H1 (cell line): ENCODE measurements at regions not wholly inside any gene's neighbourhood (a gene's known extent, or its start where the extent isn't known, plus 50 kb on each side); places are given as distances from the start of the nearest gene placed in this dataset.

ENCODE experiments used
- CTCF ChIA-PET: fragments of 300-600 bp; sonication (Branson Sonifier 250); formaldehyde crosslinking; loops from one replicate; lab custom pipeline; 2021; ENCODE audit not compliant: partially characterized antibody; lab: Charles Lee
- POLR2A ChIA-PET: fragments of 300-600 bp; sonication (Branson Sonifier 250); formaldehyde crosslinking; loops from one replicate; lab custom pipeline; 2021; ENCODE audit warnings: inconsistent platforms; ENCODE audit not compliant: partially characterized antibody; lab: Charles Lee
- DNase-seq, 2 experiments: peaks; one replicate each; pipeline versions ENCODE4 v3.0.0 to v3.0.0-alpha.2; 2010 to 2022; ENCODE audit warnings: low spot score in 2 of 2, low read depth in 1 of 2, mixed read lengths in 1 of 2
- FAIRE-seq: peaks from 2 replicates; lab custom pipeline; 2011; peaks lifted over from hg19 to GRCh38; lab: Jason Lieb, UNC
- H2AFZ ChIP-seq: 2 replicates; pipeline ENCODE4 v1.8.1; 2012; ENCODE audit warnings: low read length, inconsistent platforms
- H2AK5ac ChIP-seq: 2 replicates; pipeline ENCODE4 v1.6.1; 2013; ENCODE audit warnings: low read depth, low read length
- H2BK120ac ChIP-seq: replicated peaks from 2 replicates; pipeline ENCODE3; 2013; ENCODE audit warnings: low read depth, low read length, inconsistent platforms
- H2BK12ac ChIP-seq: 2 replicates; pipeline ENCODE4 v1.6.1; 2013; ENCODE audit warnings: low read depth, low read length
- H2BK15ac ChIP-seq: 2 replicates; pipeline ENCODE4 v1.6.1; 2013; ENCODE audit warnings: low read length
- H2BK20ac ChIP-seq: 2 replicates; pipeline ENCODE4 v1.6.1; 2013; ENCODE audit warnings: low read length
- H2BK5ac ChIP-seq: 2 replicates; pipeline ENCODE4 v1.6.1; 2013; ENCODE audit warnings: low read depth, low read length
- H3K14ac ChIP-seq: 2 replicates; pipeline ENCODE4 v1.6.1; 2013; ENCODE audit warnings: inconsistent platforms; ENCODE audit not compliant: insufficient read length
- H3K18ac ChIP-seq: 2 replicates; pipeline ENCODE4 v1.6.1; 2013; ENCODE audit warnings: low read length; ENCODE audit errors: extremely low read depth
- H3K23ac ChIP-seq: 2 replicates; pipeline ENCODE4 v1.6.1; 2013; ENCODE audit warnings: inconsistent platforms; ENCODE audit not compliant: insufficient read length
- H3K23me2 ChIP-seq: 2 replicates; pipeline ENCODE4 v1.6.1; 2013; ENCODE audit warnings: low read depth, low read length
- H3K27ac ChIP-seq: 2 replicates; pipeline ENCODE4 v1.6.1; 2011; ENCODE audit warnings: low read depth, low read length, inconsistent platforms
- H3K27me3 ChIP-seq, 4 experiments: replicated peaks in 1 of 4; 1 replicate in 1 of 4; 2 replicates in 3 of 4; pipeline versions ENCODE4 v1.6.1 to v1.8.1; 2011 to 2013; ENCODE audit warnings: low read length in 3 of 4, mild to moderate bottlenecking in 3 of 4, inconsistent platforms in 2 of 4, mixed read lengths in 2 of 4, moderate library complexity in 1 of 4; ENCODE audit not compliant: control insufficient read depth in 3 of 4, insufficient read depth in 3 of 4; ENCODE audit errors: extremely low read depth in 1 of 4
- H3K36me3 ChIP-seq, 4 experiments: 2 replicates each; pipeline versions ENCODE4 v1.6.1 to v1.8.1; 2011 to 2013; ENCODE audit warnings: mild to moderate bottlenecking in 4 of 4, low read length in 3 of 4, moderate library complexity in 2 of 4, control low read depth in 1 of 4, inconsistent platforms in 1 of 4; ENCODE audit not compliant: insufficient read depth in 4 of 4, control insufficient read depth in 2 of 4
- H3K4ac ChIP-seq: replicated peaks from 2 replicates; pipeline ENCODE3; 2013; ENCODE audit warnings: low read length, low read depth, mixed read lengths, inconsistent platforms; ENCODE audit not compliant: insufficient read length
- H3K4me1 ChIP-seq, 4 experiments: replicated peaks in 1 of 4; 1 replicate in 1 of 4; 2 replicates in 3 of 4; pipeline versions ENCODE4 v1.6.1 to v1.8.1; 2011 to 2013; ENCODE audit warnings: low read length in 3 of 4, inconsistent platforms in 2 of 4, mixed read lengths in 1 of 4; ENCODE audit not compliant: insufficient read depth in 4 of 4, control insufficient read depth in 3 of 4
- H3K4me2 ChIP-seq, 2 experiments: 2 replicates each; pipeline versions ENCODE4 v1.6.1 to v1.8.1; 2011 to 2013; ENCODE audit warnings: low read depth in 2 of 2, low read length in 2 of 2, control low read depth in 1 of 2, inconsistent platforms in 1 of 2, mild to moderate bottlenecking in 1 of 2; ENCODE audit not compliant: insufficient read depth in 1 of 2
- H3K4me3 ChIP-seq, 4 experiments: fragments of 200-600, 300-600 bp in 1 of 4; sonication (generic), shearing (Covaris generic), sonication (Bioruptor Twin) in 1 of 4; 2 replicates each; pipeline versions ENCODE4 v1.5.1 to v1.8.1; 2011 to 2016; ENCODE audit warnings: low read length in 4 of 4, low read depth in 3 of 4, control low read depth in 2 of 4, inconsistent platforms in 2 of 4, mild to moderate bottlenecking in 2 of 4, mixed read lengths in 1 of 4, moderate library complexity in 1 of 4; ENCODE audit not compliant: insufficient read depth in 2 of 4; ENCODE audit errors: extremely low read depth in 1 of 4
- H3K56ac ChIP-seq: replicated peaks from 2 replicates; pipeline ENCODE3; 2013; ENCODE audit warnings: low read depth, mild to moderate bottlenecking, mixed read lengths, low read length, inconsistent platforms; ENCODE audit not compliant: insufficient read length
- H3K79me1 ChIP-seq: 2 replicates; pipeline ENCODE4 v1.6.1; 2013; ENCODE audit warnings: low read depth, low read length, control low read depth
- H3K79me2 ChIP-seq, 2 experiments: 2 replicates each; pipeline versions ENCODE4 v1.6.1 to v1.8.1; 2012 to 2013; ENCODE audit warnings: low read length in 2 of 2, mild to moderate bottlenecking in 2 of 2, inconsistent platforms in 1 of 2; ENCODE audit not compliant: insufficient read depth in 2 of 2, control insufficient read depth in 1 of 2
- H3K9ac ChIP-seq, 4 experiments: replicated peaks in 1 of 4; 1 replicate in 1 of 4; 2 replicates in 3 of 4; pipeline versions ENCODE4 v1.6.1 to v1.8.1; 2011 to 2013; ENCODE audit warnings: low read depth in 3 of 4, low read length in 3 of 4, control low read depth in 2 of 4, mild to moderate bottlenecking in 2 of 4, moderate library complexity in 2 of 4, inconsistent platforms in 1 of 4; ENCODE audit errors: extremely low read depth in 1 of 4
- H3K9me3 ChIP-seq, 2 experiments: 2 replicates each; pipeline versions ENCODE4 v1.6.1 to v1.8.1; 2012 to 2013; ENCODE audit warnings: mild to moderate bottlenecking in 2 of 2, moderate library complexity in 2 of 2, control low read depth in 1 of 2, inconsistent platforms in 1 of 2, low read depth in 1 of 2, low read length in 1 of 2, mixed read lengths in 1 of 2; ENCODE audit not compliant: insufficient read depth in 2 of 2
- H4K20me1 ChIP-seq, 2 experiments: replicated peaks in 1 of 2; 2 replicates each; pipeline versions ENCODE3 to v1.8.1; 2011 to 2013; ENCODE audit warnings: inconsistent platforms in 2 of 2, low read length in 2 of 2, mild to moderate bottlenecking in 1 of 2; ENCODE audit not compliant: insufficient read depth in 2 of 2, control insufficient read depth in 1 of 2
- H4K5ac ChIP-seq: 2 replicates; pipeline ENCODE4 v1.6.1; 2013; ENCODE audit warnings: low read length, low read depth, mixed read lengths, inconsistent platforms; ENCODE audit not compliant: insufficient read length
- H4K8ac ChIP-seq: 2 replicates; pipeline ENCODE4 v1.8.0; 2013; ENCODE audit warnings: mild to moderate bottlenecking, moderate library complexity, low read length, inconsistent platforms; ENCODE audit not compliant: insufficient read depth; ENCODE audit errors: extremely low read depth
- H4K91ac ChIP-seq: replicated peaks from 2 replicates; pipeline ENCODE3; 2013; ENCODE audit warnings: low read length, mixed read lengths, inconsistent platforms; ENCODE audit not compliant: insufficient read length
- ASH2L ChIP-seq: fragments of 200-600, 300-600 bp; sonication (generic); IDR thresholded peaks from one replicate; pipeline ENCODE4 v1.7.1; 2017; ENCODE audit warnings: low read length
- EP300 ChIP-seq, 2 experiments: IDR thresholded peaks; 1 replicate in 1 of 2; 2 replicates in 1 of 2; pipeline ENCODE4 v1.6.1; 2011 to 2012; ENCODE audit warnings: low read depth in 2 of 2, low read length in 2 of 2, mild to moderate bottlenecking in 2 of 2, borderline replicate concordance in 1 of 2, inconsistent platforms in 1 of 2, moderate library complexity in 1 of 2
- SAP30 ChIP-seq: fragments of 300-600 bp; sonication (generic); IDR thresholded peaks from 2 replicates; pipeline ENCODE4 v1.7.1; 2012; ENCODE audit warnings: low read length, moderate library complexity, mild to moderate bottlenecking, inconsistent platforms; ENCODE audit not compliant: insufficient read depth, insufficient replicate concordance
- SP2 ChIP-seq: IDR thresholded peaks from 2 replicates; pipeline ENCODE4 v1.6.1; 2012; ENCODE audit warnings: mild to moderate bottlenecking, low read length, inconsistent platforms
- WGBS, 2 experiments: shearing (Covaris generic) in 1 of 2; methylation state at CpG; one replicate each; pipeline versions ENCODE4 v1.1.6 to v1.1.7; 2013 to 2015; ENCODE audit warnings: low lambda C conversion rate in 2 of 2, mixed read lengths in 2 of 2, inconsistent platforms in 1 of 2, low coverage in 1 of 2, missing lambda C conversion rate in 1 of 2; ENCODE audit not compliant: insufficient replicate concordance in 2 of 2, insufficient coverage in 1 of 2, insufficient read length in 1 of 2; ENCODE audit errors: extremely low coverage in 1 of 2, missing lambda C conversion rate in 1 of 2; 5-methylcytosine and 5-hydroxymethylcytosine counted together

- TF ChIP-seq SAP30 (no peak), SP2 (no peak), EP300 (IDR thresholded peaks at IDR 0.05; ENCODE audit: borderline replicate concordance in 1 of 2, low read depth in 2 of 2, low read length in 2 of 2) (no peak), ASH2L (no peak)
- Histone ChIP-seq H4K91ac (no peak overlapping the region), H3K23me2 (no peaks in the 10 kb centered on the region), H3K4me2 (no peak overlapping the region), H4K20me1 (no peaks in the 10 kb centered on the region), H2BK12ac (no peak overlapping the region), H3K4ac (no peak overlapping the region), H3K4me1 (peaks cover 0 to 2% (median 0%) of the 10 kb centered on the region in 4 experiments; a peak in 1 of 7 replicates), H2BK120ac (no peak overlapping the region), H3K79me2 (no peaks in the 10 kb centered on the region), H3K79me1 (no peaks in the 10 kb centered on the region; the same call in 1 of the 2 replicates), H3K56ac (no peak overlapping the region), H3K14ac (no peak overlapping the region), H2BK15ac (no peak overlapping the region), H4K8ac (no peak overlapping the region), H3K4me3 (no peak overlapping the region), H3K9ac (no peak overlapping the region), H2AK5ac (no peak overlapping the region), H2AFZ (no peak overlapping the region; the same call in 1 of the 2 replicates), H3K9me3 (no peaks in the 10 kb centered on the region), H4K5ac (no peak overlapping the region), H3K27me3 (no peaks in the 10 kb centered on the region), H3K18ac (no peak overlapping the region), H3K27ac (no peak overlapping the region), H2BK20ac (no peak overlapping the region), H3K36me3 (no peaks in the 10 kb centered on the region), H3K23ac (no peak overlapping the region), H2BK5ac (no peak overlapping the region; the same call in 1 of the 2 replicates)
- no peak for FAIRE-seq
- no peak for DNase-seq
- WGBS, 2 experiments: 91% methylated on average over 4 of the region's 4 CpGs; no CpG with 5 or more reads in 1 of the 2 experiments
- ChIA-PET POLR2A (interaction anchor here (0.7 kb wide), 1 partner anchor 34 kb away, joined by 3 read pairs; no protein-coding TSS in a partner anchor), CTCF (interaction anchor here (0.7 to 4.9 kb wide), 6 partner anchors 12 to 60 kb away, joined by 3 to 19 read pairs (median 4); no protein-coding TSS in a partner anchor)
These were observed 128.0 kb upstream of the GGTLC1 start for GRCh38 chr20:24116611-24117010.
